ENCODE measurements at regions not wholly inside any gene's neighbourhood (a gene's known extent, or its start where the extent isn't known, plus 50 kb on each side); places are given as distances from the start of the nearest gene placed in this dataset.
"Not testable (repeated sequence)": the region's sequence is repeated elsewhere in the genome, so short reads cannot be mapped to it uniquely, and the experiment has no call there.

- no peak for DNase-seq
Measured at GRCh38 chr10:57102236-57102635, 741.2 kb upstream of the ZWINT start.

GRCh38 chr10:57098146-57098545, 737.1 kb upstream of the ZWINT start:
- DNase-seq = no peak

GRCh38 chr10:57096044-57096443, 735.0 kb upstream of the ZWINT start:
- no peak for DNase-seq

GRCh38 chr10:57094965-57095364, 733.9 kb upstream of the ZWINT start:
- DNase-seq = no peak

- DNase-seq = no peak
Measured at GRCh38 chr10:57094083-57094482, 733.0 kb upstream of the ZWINT start.

GRCh38 chr10:57053530-57053929, 692.5 kb upstream of the ZWINT start:
- no peak for DNase-seq

GRCh38 chr10:57049096-57049495, 688.0 kb upstream of the ZWINT start:
- DNase-seq = no peak

GRCh38 chr10:57038531-57038930, 677.5 kb upstream of the ZWINT start:
- DNase-seq = no peak

- DNase-seq = no peak
Measured at GRCh38 chr10:57035310-57035709, 674.3 kb upstream of the ZWINT start.

GRCh38 chr10:57032301-57032700, 671.2 kb upstream of the ZWINT start:
- DNase-seq = not testable (repeated sequence)

- no peak for DNase-seq
Measured at GRCh38 chr10:57031346-57031745, 670.3 kb upstream of the ZWINT start.

GRCh38 chr10:57026307-57026706, 665.2 kb upstream of the ZWINT start:
- DNase-seq = no peak

GRCh38 chr10:57023626-57024025, 662.6 kb upstream of the ZWINT start:
- no peak for DNase-seq

- DNase-seq = no peak
Measured at GRCh38 chr10:57018452-57018851, 657.4 kb upstream of the ZWINT start.

- DNase-seq = no peak
Measured at GRCh38 chr10:57017356-57018037, 656.4 kb upstream of the ZWINT start.

GRCh38 chr10:57015595-57016318, 654.7 kb upstream of the ZWINT start:
- DNase-seq = no peak

GRCh38 chr10:57015187-57015586, 654.1 kb upstream of the ZWINT start:
- no peak for DNase-seq

- DNase-seq = no peak
Measured at GRCh38 chr10:57014758-57015157, 653.7 kb upstream of the ZWINT start.

GRCh38 chr10:57008189-57008588, 647.1 kb upstream of the ZWINT start:
- no peak for DNase-seq

GRCh38 chr10:56991591-56992069, 630.6 kb upstream of the ZWINT start:
- no peak for DNase-seq

GRCh38 chr10:56975513-56975912, 614.5 kb upstream of the ZWINT start:
- no peak for DNase-seq

- DNase-seq = no peak
Measured at GRCh38 chr10:56973766-56974165, 612.7 kb upstream of the ZWINT start.

GRCh38 chr10:56943221-56943755, 582.2 kb upstream of the ZWINT start:
- DNase-seq = no peak

- DNase-seq = no peak
Measured at GRCh38 chr10:56934515-56934914, 573.5 kb upstream of the ZWINT start.

All from central memory CD4-positive, alpha-beta T cell (primary cell).